COR-L47 (cell line): ENCODE measurements at regions not wholly inside any gene's neighbourhood (a gene's known extent, or its start where the extent isn't known, plus 50 kb on each side); places are given as distances from the start of the nearest gene placed in this dataset.
A peak's percentile ranks its signal among the peaks of the same experiment; 100 is the strongest.

Experiments used
- DNase-seq: peaks from one replicate; lab custom pipeline; 2025; lab: John Stamatoyannopoulos, UW

GRCh38 chr4:11264841-11265240 is 163.9 kb downstream of the HS3ST1 start:
- no peak for DNase-seq

DNA sequence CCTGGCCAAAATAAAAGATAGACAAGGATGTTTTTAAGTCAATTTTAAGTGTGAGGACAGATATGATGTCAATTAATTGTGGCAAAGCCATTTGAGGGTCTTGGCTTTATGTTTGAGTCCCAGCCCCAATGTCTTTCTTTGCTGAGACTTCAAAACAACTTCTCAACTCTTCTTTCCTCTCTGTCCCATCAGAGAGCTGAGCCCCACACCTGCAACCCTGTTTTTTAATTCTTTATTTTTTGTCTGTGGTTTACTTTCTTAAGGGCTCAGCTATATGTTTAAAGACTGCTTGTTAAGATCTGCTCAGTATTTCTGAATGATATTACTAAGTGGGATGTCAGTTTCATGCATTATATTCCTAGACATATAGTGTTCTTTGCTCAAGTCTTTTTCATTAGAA is 164.3 kb downstream of the HS3ST1 start:
- no peak for DNase-seq

DNA sequence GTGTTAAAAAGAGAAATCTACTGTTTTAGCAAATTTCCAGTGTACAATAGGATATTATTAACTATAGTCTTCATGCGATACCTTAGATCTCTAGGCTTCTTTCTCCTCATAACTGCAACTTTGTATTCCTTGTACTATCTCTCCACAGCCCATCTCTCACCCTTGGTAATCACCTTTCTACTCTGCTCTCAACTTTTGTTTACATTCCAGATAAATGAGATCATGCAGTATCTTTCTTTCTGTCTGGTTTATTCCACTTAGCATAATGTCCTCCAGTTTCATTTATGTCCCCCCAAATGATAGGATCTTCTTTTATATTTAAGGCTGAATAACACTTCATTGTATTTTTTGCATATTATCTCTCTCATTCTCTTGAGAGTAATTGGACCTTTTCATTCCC is 165.5 kb downstream of the HS3ST1 start:
- DNase-seq: no peak

- DNase-seq: no peak
Measured at GRCh38 chr4:11261066-11261850, 167.4 kb downstream of the HS3ST1 start.

- DNase-seq: no peak
Measured at GRCh38 chr4:11259837-11260236, 168.9 kb downstream of the HS3ST1 start.

GRCh38 chr4:11252149-11252548 is 176.5 kb downstream of the HS3ST1 start:
- DNase-seq: no peak

- DNase-seq: no peak
Measured at GRCh38 chr4:11250510-11250909, 178.2 kb downstream of the HS3ST1 start.

- no peak for DNase-seq
Measured at GRCh38 chr4:11232015-11232414, 196.7 kb downstream of the HS3ST1 start.

- no peak for DNase-seq
Measured at GRCh38 chr4:11230866-11231265, 197.8 kb downstream of the HS3ST1 start.

- DNase-seq: peak; percentile 43
Measured at GRCh38 chr4:11228530-11228929, 200.2 kb downstream of the HS3ST1 start.

GRCh38 chr4:11223311-11223710 is 205.4 kb downstream of the HS3ST1 start:
- DNase-seq: peak; percentile 89

DNA sequence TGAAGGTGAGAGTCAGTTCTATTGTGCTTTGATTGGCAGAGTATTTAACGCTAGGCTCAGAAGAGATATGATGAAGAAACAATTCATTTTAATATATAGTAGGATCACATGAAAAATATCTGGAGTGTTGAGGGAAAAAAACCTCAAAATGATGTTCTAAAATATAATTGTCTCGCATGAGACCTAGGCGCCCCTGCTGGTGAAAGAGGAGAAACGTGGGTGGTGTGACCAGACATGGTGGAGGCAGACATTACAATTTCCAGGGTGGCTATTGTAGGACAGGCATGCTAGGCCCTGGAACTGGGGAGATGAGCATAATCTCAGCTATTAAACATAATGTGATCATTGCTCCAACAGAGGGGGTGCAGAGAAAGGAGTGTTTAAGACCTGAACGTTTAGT is 210.0 kb downstream of the HS3ST1 start:
- no peak for DNase-seq

GRCh38 chr4:11216520-11216919 is 212.2 kb downstream of the HS3ST1 start:
- DNase-seq: no peak

- no peak for DNase-seq
Measured at GRCh38 chr4:11214281-11214680, 214.4 kb downstream of the HS3ST1 start.

DNA sequence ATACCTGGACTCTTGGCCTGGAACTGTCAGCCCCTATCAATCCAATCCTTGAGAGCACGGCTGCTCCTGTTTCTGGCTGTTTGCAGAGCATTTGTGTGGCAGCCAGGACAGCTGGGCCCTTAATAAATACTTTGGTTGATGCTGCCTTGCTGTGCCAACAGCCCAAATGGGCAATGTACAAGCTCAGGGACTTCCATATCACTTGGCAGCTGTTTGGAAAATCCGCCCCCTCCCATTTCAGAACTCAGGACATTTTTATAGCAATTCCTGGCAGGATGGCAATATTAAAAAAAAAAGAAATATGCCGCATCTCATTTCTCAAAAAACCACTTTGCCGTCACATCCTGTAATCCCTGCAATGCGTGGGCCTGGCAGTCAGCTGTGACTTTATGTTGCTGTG is 218.9 kb downstream of the HS3ST1 start:
- no peak for DNase-seq

GRCh38 chr4:11201256-11201655 is 227.4 kb downstream of the HS3ST1 start:
- no peak for DNase-seq

DNA sequence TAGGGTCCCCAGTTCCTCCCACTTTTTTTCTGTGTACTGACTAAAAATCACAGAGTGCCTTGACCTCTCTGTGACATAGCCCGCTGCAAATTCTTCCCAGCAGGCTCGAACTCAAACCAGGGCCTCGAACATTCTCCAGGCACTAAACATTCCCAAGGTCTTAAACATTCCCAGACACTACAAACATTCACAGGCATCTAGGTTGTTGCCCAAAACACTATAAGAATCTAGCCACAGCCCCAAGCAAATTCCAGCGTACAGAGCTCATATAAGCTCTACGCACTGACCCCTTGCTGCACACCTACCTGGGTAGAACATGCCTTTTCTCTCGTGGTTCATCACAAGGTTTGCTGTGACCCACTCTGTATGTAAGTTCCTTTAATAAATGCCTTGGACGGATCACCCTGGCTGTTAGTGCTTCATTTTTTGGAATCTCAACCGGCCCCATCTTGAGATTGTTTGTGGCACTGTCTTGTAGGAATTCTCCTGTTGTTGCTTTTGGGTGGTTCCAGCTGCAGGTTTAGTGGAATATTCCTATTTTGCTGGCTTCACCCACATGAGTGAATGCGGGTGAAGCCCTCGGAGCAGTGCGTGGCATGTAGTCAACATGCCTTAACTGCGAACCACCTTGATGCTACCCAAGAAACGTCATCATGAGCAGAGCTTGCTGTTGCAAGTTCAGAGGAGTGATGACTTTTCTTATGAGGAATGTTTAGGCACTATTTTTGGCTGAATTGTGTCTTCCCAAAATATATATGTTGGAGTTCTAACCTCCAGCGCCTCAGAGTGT is 230.0 kb downstream of the HS3ST1 start:
- DNase-seq: no peak

GRCh38 chr4:11197631-11198341 is 230.9 kb downstream of the HS3ST1 start:
- DNase-seq: no peak

DNA sequence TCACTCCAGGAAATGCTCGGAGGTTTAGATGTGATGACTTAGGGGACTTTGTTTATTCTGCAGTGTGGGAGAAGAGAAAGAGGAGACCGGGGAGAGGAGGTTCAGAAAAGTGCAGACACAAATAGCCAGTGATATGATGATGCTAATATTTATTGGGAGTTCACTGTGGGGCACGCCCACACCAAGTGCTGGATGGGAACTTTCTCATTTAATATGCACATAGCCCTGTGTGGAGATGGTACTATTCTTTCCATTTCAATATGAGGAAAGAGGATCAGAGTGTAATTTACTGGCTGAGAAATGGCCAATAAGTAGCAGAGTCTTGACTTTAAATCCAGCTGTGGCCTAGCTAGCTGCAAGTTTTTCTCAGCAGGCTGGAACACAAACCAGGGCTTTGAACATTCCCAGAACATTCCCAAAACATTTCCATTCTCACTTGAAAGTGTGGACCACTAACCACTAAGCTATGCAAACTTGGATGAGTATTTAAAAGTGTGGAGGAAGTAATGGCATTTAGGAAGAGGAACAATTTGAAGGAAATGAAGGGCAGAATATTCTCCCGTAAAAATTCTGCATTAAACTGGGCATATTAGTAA is 231.7 kb downstream of the HS3ST1 start:
- no peak for DNase-seq

DNA sequence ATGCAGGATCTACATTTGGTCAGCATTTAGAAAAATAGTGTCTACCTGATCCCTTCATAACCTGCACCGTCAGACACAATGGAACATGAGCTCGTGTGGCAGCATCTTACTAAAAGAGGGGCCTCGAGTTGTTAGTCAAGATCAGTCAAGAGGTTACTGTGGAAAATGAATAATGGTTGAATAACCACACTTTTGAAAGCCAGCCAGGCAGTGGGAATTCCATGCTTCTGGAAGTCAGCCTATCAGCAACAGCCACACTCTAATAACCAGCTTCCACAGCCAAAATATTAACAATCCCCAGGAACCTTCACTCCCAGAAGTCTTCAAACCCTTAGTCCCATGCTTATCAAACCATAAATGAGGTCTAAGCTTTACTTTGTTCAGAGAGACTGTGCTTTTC is 234.3 kb downstream of the HS3ST1 start:
- no peak for DNase-seq

GRCh38 chr4:11189756-11190155 is 238.9 kb downstream of the HS3ST1 start:
- DNase-seq: no peak

- no peak for DNase-seq
Measured at GRCh38 chr4:11183356-11183740, 245.3 kb downstream of the HS3ST1 start.
